ENCODE measurements at regions not wholly inside any gene's neighbourhood (a gene's known extent, or its start where the extent isn't known, plus 50 kb on each side); places are given as distances from the start of the nearest gene placed in this dataset.

DNA sequence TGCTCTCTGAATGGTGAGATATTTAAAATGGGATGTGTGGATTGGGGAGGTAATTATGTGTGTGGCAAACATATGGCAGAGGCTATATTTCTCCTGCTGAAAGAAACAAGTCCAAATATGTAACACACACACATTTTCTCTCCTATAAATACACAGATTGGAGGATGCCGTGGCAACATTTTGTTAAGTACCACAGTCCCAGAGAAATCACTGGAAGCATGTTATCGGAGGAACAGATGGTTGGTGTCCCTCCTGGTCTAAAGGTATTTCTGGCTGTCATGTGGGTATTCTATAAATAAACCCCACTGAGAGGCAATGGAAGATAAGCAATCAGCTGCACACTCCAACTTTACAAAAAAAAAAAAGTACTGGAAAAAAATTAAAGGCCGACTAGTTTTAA is 528.3 kb upstream of the BOD1L1 start:
- H3K27ac ChIP-seq (ENCODE audit: extremely low read depth, low read depth, low read length): no peak overlapping the region
- ChIA-PET CTCF (no interaction called here), POLR2A (no interaction called here)
- no peaks in the 10 kb centered on the region for H3K4me1 ChIP-seq (ENCODE audit: control insufficient read depth, insufficient read depth, low read length)
- no peak overlapping the region for H3K4me3 ChIP-seq (ENCODE audit: low read depth, low read length)
- TF ChIP-seq, protein P1, sequence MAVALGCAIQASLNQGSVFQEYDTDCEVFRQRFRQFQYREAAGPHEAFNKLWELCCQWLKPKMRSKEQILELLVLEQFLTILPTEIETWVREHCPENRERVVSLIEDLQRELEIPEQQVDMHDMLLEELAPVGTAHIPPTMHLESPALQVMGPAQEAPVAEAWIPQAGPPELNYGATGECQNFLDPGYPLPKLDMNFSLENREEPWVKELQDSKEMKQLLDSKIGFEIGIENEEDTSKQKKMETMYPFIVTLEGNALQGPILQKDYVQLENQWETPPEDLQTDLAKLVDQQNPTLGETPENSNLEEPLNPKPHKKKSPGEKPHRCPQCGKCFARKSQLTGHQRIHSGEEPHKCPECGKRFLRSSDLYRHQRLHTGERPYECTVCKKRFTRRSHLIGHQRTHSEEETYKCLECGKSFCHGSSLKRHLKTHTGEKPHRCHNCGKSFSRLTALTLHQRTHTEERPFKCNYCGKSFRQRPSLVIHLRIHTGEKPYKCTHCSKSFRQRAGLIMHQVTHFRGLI (tag by site-specific recombination; IDR thresholded peaks at IDR 0.05): no peak
- TF ChIP-seq ZNF350 (tag by site-specific recombination; IDR thresholded peaks at IDR 0.05): no peak
- TF ChIP-seq KLF16 (tag by site-specific recombination; IDR thresholded peaks at IDR 0.05): no peak
- no peak for TF ChIP-seq ZNF654 (tag by site-specific recombination; IDR thresholded peaks at IDR 0.05; ENCODE audit: low read depth)
- no peak for TF ChIP-seq ZNF624 (tag by site-specific recombination; IDR thresholded peaks at IDR 0.05)
- TF ChIP-seq, protein P2, sequence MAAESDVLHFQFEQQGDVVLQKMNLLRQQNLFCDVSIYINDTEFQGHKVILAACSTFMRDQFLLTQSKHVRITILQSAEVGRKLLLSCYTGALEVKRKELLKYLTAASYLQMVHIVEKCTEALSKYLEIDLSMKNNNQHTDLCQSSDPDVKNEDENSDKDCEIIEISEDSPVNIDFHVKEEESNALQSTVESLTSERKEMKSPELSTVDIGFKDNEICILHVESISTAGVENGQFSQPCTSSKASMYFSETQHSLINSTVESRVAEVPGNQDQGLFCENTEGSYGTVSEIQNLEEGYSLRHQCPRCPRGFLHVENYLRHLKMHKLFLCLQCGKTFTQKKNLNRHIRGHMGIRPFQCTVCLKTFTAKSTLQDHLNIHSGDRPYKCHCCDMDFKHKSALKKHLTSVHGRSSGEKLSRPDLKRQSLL (tag by site-specific recombination; IDR thresholded peaks at IDR 0.05): no peak
- TF ChIP-seq ZNF133 (tag by site-specific recombination; IDR thresholded peaks at IDR 0.05): no peak
- TF ChIP-seq, protein P3, sequence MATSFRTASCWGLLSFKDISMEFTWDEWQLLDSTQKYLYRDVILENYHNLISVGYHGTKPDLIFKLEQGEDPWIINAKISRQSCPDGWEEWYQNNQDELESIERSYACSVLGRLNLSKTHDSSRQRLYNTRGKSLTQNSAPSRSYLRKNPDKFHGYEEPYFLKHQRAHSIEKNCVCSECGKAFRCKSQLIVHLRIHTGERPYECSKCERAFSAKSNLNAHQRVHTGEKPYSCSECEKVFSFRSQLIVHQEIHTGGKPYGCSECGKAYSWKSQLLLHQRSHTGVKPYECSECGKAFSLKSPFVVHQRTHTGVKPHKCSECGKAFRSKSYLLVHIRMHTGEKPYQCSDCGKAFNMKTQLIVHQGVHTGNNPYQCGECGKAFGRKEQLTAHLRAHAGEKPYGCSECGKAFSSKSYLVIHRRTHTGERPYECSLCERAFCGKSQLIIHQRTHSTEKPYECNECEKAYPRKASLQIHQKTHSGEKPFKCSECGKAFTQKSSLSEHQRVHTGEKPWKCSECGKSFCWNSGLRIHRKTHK (tag by site-specific recombination; IDR thresholded peaks at IDR 0.05): no peak
- TF ChIP-seq, protein P4, sequence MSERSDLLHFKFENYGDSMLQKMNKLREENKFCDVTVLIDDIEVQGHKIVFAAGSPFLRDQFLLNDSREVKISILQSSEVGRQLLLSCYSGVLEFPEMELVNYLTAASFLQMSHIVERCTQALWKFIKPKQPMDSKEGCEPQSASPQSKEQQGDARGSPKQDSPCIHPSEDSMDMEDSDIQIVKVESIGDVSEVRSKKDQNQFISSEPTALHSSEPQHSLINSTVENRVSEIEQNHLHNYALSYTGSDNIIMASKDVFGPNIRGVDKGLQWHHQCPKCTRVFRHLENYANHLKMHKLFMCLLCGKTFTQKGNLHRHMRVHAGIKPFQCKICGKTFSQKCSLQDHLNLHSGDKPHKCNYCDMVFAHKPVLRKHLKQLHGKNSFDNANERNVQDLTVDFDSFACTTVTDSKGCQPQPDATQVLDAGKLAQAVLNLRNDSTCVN (tag by site-specific recombination; optimal IDR thresholded peaks at IDR 0.05): no peak
- no peaks in the 10 kb centered on the region for H3K36me3 ChIP-seq (ENCODE audit: control insufficient read depth in 2 of 2, insufficient read depth in 1 of 2, low read length in 2 of 2)
- H3K9me3 ChIP-seq (ENCODE audit: control insufficient read depth, insufficient read depth, low read depth, low read length): no peaks in the 10 kb centered on the region

DNA sequence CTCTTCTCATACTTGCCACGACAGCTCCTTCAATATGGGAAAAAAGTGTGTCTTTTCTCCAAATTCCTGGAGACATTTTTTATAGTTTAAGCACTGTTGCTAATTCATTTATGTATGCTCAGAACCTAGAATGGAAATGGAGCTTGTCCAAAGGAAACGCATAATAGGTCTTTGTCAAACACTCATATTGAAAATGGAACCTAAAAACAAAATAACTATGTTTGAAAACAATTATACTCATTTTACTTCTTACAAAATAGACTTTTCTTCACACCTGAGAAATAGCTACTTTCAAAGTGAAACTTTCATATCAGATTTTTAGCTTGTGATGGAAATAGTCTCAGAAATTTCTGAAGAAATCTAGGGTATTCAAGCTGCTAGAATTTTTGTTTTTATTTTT is 529.7 kb upstream of the BOD1L1 start:
- no peak for TF ChIP-seq ZNF555 (tag by site-specific recombination; conservative IDR thresholded peaks at IDR 0.05)
- no peak for TF ChIP-seq HOXA7 (CRISPR knock-in tag; IDR thresholded peaks at IDR 0.05; ENCODE audit: borderline replicate concordance)
- Histone ChIP-seq H3K9me3 (ENCODE audit: control insufficient read depth, insufficient read depth, low read depth, low read length) (no peaks in the 10 kb centered on the region), H3K4me3 (ENCODE audit: low read depth, low read length) (no peak overlapping the region), H3K4me1 (ENCODE audit: control insufficient read depth, insufficient read depth, low read length) (no peaks in the 10 kb centered on the region), H3K36me3 (ENCODE audit: control insufficient read depth in 2 of 2, insufficient read depth in 1 of 2, low read length in 2 of 2) (no peaks in the 10 kb centered on the region), H3K27ac (ENCODE audit: extremely low read depth, low read depth, low read length) (no peak overlapping the region)
- ChIA-PET CTCF (no interaction called here), POLR2A (no interaction called here)

DNA sequence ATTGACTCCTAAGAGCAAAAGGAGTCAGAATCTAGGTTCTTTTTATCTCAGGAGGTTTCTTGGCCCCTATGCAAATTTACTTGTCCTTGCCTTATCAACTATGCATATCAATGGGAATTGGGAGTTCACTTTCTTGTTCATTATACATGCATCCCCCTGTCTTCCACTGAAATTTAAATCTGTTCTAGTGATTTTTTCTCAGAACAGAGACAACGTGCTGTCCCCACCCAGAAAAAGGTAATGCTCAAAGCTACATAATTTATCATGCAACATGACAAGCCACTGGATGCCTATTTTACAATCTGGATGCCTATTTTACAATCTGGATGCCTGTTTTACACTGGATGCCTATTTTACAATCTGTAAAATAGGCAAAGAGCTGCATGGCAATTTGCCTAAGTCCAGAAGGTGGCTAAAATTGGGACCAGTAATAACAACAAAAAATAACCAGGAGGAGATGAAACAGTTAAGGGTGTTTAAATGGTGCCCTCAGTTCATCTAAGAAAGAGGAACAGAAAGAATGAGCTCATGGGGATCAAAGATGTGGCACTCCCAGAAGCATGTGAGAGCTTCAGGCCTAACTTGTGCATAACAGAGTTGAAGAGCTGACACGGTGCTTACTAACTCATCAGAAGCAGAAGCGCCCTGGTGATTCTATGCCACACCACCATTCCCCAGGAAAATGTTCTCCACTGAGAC is 537.8 kb upstream of the BOD1L1 start:
- Histone ChIP-seq H3K36me3 (ENCODE audit: control insufficient read depth in 2 of 2, insufficient read depth in 1 of 2, low read length in 2 of 2) (no peaks in the 10 kb centered on the region), H3K4me3 (ENCODE audit: low read depth, low read length) (no peak overlapping the region), H3K27ac (ENCODE audit: extremely low read depth, low read depth, low read length) (no peak overlapping the region), H3K9me3 (ENCODE audit: control insufficient read depth, insufficient read depth, low read depth, low read length) (no peaks in the 10 kb centered on the region), H3K4me1 (ENCODE audit: control insufficient read depth, insufficient read depth, low read length) (no peaks in the 10 kb centered on the region)
- ChIA-PET CTCF (no interaction called here), POLR2A (no interaction called here)
- TF ChIP-seq, protein P5, sequence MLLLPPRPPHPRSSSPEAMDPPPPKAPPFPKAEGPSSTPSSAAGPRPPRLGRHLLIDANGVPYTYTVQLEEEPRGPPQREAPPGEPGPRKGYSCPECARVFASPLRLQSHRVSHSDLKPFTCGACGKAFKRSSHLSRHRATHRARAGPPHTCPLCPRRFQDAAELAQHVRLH (tag by site-specific recombination; IDR thresholded peaks at IDR 0.05): no peak
- TF ChIP-seq HOXC10 (CRISPR knock-in tag; IDR thresholded peaks at IDR 0.05) (no peak), ZNF561 (tag by site-specific recombination; IDR thresholded peaks at IDR 0.05; ENCODE audit: borderline replicate concordance) (no peak), ZNF324 (tag by site-specific recombination; IDR thresholded peaks at IDR 0.05) (no peak), TRIM28 (IDR thresholded peaks at IDR 0.05; ENCODE audit: borderline replicate concordance, low read length) (no peak), ZXDB (tag by site-specific recombination; IDR thresholded peaks at IDR 0.05) (no peak), ZNF558 (tag by site-specific recombination; IDR thresholded peaks at IDR 0.05) (no peak), ZNF624 (tag by site-specific recombination; IDR thresholded peaks at IDR 0.05) (no peak), ZNF510 (tag by site-specific recombination; IDR thresholded peaks at IDR 0.05; ENCODE audit: insufficient replicate concordance) (no peak), SP7 (tag by site-specific recombination; IDR thresholded peaks at IDR 0.05) (no peak), MYNN (tag by site-specific recombination; IDR thresholded peaks at IDR 0.05; ENCODE audit: borderline replicate concordance) (no peak)
- TF ChIP-seq, protein P6, sequence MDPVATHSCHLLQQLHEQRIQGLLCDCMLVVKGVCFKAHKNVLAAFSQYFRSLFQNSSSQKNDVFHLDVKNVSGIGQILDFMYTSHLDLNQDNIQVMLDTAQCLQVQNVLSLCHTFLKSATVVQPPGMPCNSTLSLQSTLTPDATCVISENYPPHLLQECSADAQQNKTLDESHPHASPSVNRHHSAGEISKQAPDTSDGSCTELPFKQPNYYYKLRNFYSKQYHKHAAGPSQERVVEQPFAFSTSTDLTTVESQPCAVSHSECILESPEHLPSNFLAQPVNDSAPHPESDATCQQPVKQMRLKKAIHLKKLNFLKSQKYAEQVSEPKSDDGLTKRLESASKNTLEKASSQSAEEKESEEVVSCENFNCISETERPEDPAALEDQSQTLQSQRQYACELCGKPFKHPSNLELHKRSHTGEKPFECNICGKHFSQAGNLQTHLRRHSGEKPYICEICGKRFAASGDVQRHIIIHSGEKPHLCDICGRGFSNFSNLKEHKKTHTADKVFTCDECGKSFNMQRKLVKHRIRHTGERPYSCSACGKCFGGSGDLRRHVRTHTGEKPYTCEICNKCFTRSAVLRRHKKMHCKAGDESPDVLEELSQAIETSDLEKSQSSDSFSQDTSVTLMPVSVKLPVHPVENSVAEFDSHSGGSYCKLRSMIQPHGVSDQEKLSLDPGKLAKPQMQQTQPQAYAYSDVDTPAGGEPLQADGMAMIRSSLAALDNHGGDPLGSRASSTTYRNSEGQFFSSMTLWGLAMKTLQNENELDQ (tag by site-specific recombination; IDR thresholded peaks at IDR 0.05; ENCODE audit: low read depth): no peak

All from HEK293 (cell line).